ENCODE measurements at regions not wholly inside any gene's neighbourhood (a gene's known extent, or its start where the extent isn't known, plus 50 kb on each side); places are given as distances from the start of the nearest gene placed in this dataset.

DNA sequence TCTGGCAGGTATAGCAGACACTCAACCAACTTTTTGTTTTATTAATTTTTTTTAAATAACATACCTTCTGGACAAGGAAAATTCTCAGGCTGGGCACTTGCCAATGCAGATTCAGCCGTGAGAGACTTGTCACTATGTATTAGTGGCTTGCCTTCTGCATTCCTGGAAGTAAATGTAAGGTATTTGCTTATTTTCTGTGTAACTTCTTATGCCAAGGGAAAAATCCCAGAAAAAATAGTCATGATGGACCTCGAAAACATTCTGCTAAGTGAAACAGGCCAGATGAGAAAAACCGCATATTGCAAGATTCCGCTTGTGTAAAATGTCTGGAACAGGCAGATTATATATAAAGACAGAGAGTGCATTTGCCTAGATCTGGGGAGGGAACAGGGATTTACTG lies 260.3 kb upstream of the DAPK1 start:
- Mint-ChIP-seq H3K27me3 (no peaks in the 10 kb centered on the region), H3K9me3 (no peaks in the 10 kb centered on the region)
- intact Hi-C loops (cut with micrococcal nuclease), result loop anchor here (5.0 kb wide), 1 partner anchor 375 kb away; no protein-coding TSS in a partner anchor

DNA sequence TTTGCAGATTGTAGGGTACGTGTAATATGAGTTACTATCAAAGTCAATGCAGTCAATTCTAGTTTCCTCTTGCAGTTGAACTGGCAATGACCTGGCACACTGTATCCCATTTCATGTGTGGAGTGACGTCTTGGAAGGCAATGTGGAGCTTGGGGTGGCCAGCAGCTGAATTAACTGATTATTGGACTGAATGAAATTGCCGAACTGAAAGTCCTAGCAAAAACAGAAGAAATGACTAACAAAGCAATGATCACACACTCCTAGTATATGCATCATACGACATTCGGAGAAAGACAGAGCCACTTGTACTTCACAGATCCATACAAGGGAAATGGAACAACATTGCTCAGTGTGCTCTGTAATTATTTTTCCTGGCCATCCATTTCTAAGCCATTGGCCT lies 259.1 kb upstream of the DAPK1 start:
- Mint-ChIP-seq H3K36me3 (ENCODE audit: low read depth) (no peaks in the 10 kb centered on the region), H3K27ac (no peak overlapping the region), H3K4me1 (no peaks in the 10 kb centered on the region), H3K27me3 (no peaks in the 10 kb centered on the region), H3K9me3 (no peaks in the 10 kb centered on the region), H3K4me3 (no peak overlapping the region)
- DNase-seq, result no peak
- intact Hi-C loops (cut with micrococcal nuclease), result loop anchor here (5.0 kb wide), 1 partner anchor 376 kb away; no protein-coding TSS in a partner anchor

More for the DNA sequence above, 260.3 kb upstream of the DAPK1 start:
- H3K27ac Mint-ChIP-seq, result no peak overlapping the region
- DNase-seq, result no peak
- H3K36me3 Mint-ChIP-seq (ENCODE audit: low read depth), result no peaks in the 10 kb centered on the region
- H3K4me3 Mint-ChIP-seq, result no peak overlapping the region
- H3K4me1 Mint-ChIP-seq, result no peaks in the 10 kb centered on the region

DNA sequence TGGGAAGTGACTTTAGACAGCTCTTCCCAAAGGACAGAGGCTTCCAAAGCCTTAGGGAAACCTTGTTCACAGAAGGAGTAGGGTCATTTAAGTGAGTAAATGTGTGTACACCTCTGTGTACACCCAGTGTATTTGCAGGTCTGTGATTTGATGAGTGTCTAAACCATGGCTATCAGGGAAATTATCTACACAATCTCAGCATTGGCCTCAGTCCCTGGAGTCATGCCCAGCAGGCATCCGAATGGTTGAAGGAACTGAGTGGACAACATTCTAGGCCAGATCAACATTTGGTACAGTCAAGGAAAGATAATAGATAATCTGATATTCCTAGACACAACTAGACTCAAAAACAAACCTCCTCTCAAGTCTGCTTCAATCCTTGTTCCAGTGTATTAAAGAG lies 258.4 kb upstream of the DAPK1 start:
- Mint-ChIP-seq H3K27ac (no peak overlapping the region), H3K9me3 (no peaks in the 10 kb centered on the region), H3K36me3 (ENCODE audit: low read depth) (no peaks in the 10 kb centered on the region), H3K27me3 (no peaks in the 10 kb centered on the region), H3K4me3 (no peak overlapping the region), H3K4me1 (no peaks in the 10 kb centered on the region)
- intact Hi-C loops (cut with micrococcal nuclease), result loop anchor here (5.0 kb wide), 1 partner anchor 377 kb away; no protein-coding TSS in a partner anchor
- DNase-seq, result no peak

DNA sequence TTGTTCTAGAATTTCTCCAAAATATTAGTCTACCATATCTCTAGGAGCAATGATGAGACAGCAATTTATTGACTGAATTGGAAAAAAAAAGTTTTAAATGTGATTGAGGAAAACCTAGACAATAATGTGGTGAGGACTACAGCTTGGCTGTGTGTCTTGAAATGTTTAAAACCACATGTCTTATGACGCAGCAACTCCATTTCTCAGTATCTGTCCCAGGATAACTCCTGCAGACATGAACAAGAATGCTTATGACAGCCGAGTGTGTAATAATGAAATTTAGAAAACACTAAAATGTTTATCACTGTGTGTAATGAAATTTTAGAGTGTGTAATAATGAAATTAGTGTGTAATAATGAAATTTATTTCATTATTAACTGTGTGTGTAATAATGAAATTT lies 254.1 kb upstream of the DAPK1 start:
- Mint-ChIP-seq H3K4me1 (no peaks in the 10 kb centered on the region), H3K36me3 (ENCODE audit: low read depth) (no peaks in the 10 kb centered on the region), H3K4me3 (no peak overlapping the region), H3K27me3 (peaks cover 5% of the 10 kb centered on the region), H3K9me3 (no peaks in the 10 kb centered on the region), H3K27ac (no peak overlapping the region)
- intact Hi-C loops (cut with micrococcal nuclease), result no loop called here
- no peak for DNase-seq

DNA sequence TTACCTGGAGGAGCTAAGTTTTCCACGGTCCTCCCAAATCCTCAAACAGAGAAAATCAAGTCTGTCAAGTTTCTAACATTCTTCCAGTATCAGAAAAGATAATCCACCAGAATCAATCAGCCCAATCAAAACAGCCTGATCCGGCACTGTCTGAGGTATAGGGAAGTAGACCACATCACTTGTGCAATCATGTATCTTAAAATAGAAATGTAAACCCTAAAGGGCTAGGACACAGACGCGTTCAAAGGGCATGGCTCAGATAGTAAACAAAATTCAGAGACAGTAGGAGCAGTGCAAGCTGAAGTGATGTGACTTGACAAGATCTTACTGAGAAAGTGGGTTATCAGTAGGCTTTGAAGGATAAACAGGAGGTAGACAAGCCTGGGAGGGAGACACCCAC lies 252.4 kb upstream of the DAPK1 start:
- no peak for DNase-seq
- Mint-ChIP-seq H3K4me1 (no peaks in the 10 kb centered on the region), H3K36me3 (ENCODE audit: low read depth) (no peaks in the 10 kb centered on the region), H3K27ac (no peak overlapping the region), H3K4me3 (no peak overlapping the region), H3K27me3 (peaks cover 5% of the 10 kb centered on the region), H3K9me3 (no peaks in the 10 kb centered on the region)
- intact Hi-C loops (cut with micrococcal nuclease), result no loop called here

DNA sequence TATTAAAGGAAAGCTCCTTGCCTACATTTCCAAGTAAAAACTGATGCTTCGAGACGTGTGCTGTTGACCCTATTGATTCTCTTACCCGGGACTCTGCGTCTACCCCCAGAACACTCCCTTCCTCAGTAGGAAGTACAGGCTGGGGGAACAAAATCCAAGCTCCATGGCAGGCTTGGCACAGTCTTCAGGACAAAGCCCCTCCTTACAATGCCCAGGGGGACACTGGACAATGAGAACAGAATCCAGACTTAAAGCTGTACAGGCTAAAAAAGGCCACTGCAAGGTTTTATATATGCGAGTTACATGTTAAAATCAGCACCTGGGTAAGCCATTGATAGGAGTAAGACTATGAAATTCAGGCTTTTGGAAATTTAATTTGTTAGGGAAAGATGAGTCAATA lies 250.6 kb upstream of the DAPK1 start:
- intact Hi-C loops (cut with micrococcal nuclease), result no loop called here
- Mint-ChIP-seq H3K36me3 (ENCODE audit: low read depth) (no peaks in the 10 kb centered on the region), H3K27me3 (peaks cover 5% of the 10 kb centered on the region), H3K4me1 (no peaks in the 10 kb centered on the region), H3K9me3 (no peaks in the 10 kb centered on the region), H3K4me3 (no peak overlapping the region), H3K27ac (no peak overlapping the region)
- DNase-seq, result no peak

DNA sequence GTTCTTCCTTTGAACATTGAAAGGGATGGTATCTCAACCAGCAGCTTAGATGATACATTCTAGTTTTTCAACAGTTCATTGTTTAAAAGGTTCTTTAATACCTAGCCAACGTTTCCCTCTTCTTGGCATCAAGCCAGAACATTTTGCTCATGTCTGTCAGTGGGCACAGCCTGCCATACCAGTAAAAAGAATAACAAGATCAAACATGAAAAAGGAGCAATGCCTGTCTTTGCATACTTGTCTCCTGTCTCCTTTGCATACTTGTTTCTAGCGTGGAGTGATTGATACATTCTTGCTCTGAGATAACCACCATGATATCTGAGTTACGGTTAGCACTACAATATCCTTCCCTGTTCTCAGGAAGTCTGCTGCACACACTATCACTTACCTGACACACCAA lies 248.6 kb upstream of the DAPK1 start:
- Mint-ChIP-seq H3K4me3 (no peak overlapping the region), H3K9me3 (no peaks in the 10 kb centered on the region), H3K27me3 (peaks cover 5% of the 10 kb centered on the region), H3K36me3 (ENCODE audit: low read depth) (no peaks in the 10 kb centered on the region), H3K27ac (no peak overlapping the region), H3K4me1 (no peaks in the 10 kb centered on the region)
- intact Hi-C loops (cut with micrococcal nuclease), result no loop called here
- DNase-seq, result no peak

DNA sequence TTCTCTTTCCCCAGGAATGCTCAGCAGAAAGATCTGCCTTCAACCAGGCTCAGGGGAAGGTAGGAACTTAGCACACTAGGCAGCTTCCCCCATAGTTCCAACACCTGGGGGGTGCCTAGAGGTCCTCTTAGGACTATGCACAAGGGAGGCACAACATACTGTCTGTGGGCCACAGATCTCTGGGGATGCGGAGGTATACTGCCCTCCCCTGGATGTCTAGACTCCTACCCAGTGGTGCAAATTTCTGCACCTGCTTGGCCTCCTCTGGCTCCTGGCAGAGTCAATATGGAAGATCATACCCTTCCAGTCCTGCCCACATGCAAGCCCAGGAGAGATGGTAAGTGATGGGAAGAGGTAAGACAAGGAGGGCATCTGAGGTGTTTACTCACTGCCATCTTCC lies 247.5 kb upstream of the DAPK1 start:
- DNase-seq, result no peak
- Mint-ChIP-seq H3K9me3 (no peaks in the 10 kb centered on the region), H3K4me1 (no peaks in the 10 kb centered on the region), H3K27me3 (peaks cover 2% of the 10 kb centered on the region), H3K27ac (no peak overlapping the region), H3K4me3 (no peak overlapping the region), H3K36me3 (ENCODE audit: low read depth) (no peaks in the 10 kb centered on the region)
- intact Hi-C loops (cut with micrococcal nuclease), result no loop called here

DNA sequence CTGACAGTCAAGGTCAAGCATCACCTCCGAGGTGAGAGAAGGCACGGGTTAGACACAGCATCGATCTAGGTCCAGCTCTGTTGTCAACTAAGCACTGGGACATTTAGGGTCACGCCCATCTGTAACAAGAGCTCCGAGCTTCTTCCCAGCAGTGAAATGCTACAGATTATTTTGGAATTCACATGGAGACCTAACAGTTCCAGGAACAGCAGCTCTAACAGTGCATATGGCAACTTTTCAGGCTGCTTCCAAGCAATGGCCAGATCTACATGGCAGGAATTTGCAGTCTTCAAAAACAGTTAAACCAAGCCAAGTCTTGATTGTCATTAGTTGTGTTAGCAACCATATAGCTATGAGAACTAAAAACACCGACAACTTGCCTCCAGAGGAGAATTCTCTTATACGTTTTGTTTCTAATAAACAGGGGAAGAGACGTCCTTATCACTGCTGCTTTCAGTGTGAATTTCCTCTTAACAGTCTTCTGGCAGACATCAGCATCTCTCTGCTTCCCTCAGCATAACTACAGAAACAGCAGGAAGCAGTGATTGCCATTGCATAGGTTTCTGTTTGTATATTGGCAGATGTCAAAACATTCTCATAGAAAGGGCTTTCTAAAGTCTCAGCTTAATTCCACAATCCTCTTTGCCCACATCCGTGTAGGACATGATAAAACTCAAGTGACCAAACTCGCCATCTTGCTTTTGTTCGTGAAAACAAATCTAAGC lies 242.1 kb upstream of the DAPK1 start:
- Mint-ChIP-seq H3K27ac (no peak overlapping the region), H3K27me3 (no peaks in the 10 kb centered on the region), H3K9me3 (no peaks in the 10 kb centered on the region), H3K36me3 (ENCODE audit: low read depth) (no peaks in the 10 kb centered on the region), H3K4me1 (no peaks in the 10 kb centered on the region), H3K4me3 (no peak overlapping the region)
- intact Hi-C loops (cut with micrococcal nuclease), result no loop called here
- DNase-seq, result no peak

DNA sequence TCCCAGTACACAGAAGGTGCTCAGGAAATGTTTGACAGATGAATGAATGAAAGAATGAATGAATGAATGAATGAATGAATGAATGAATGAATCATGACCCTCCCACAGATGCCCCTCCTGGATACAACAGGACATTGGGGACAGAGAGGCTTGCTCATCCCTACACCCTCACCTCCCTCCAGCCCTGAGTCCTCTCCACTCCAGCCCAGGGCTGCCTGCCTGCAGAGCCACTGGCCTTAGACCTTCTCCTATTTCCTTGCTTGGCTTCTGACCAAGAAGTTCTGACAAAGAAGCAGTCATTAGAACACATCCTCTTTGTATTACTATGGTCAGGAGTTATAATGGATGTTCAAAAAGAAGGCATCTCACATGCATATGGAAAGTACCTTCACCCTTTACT lies 240.7 kb upstream of the DAPK1 start:
- Mint-ChIP-seq H3K27me3 (no peaks in the 10 kb centered on the region), H3K4me1 (no peaks in the 10 kb centered on the region), H3K4me3 (no peak overlapping the region), H3K36me3 (ENCODE audit: low read depth) (no peaks in the 10 kb centered on the region), H3K9me3 (no peaks in the 10 kb centered on the region), H3K27ac (no peak overlapping the region)
- DNase-seq, result no peak
- intact Hi-C loops (cut with micrococcal nuclease), result no loop called here

DNA sequence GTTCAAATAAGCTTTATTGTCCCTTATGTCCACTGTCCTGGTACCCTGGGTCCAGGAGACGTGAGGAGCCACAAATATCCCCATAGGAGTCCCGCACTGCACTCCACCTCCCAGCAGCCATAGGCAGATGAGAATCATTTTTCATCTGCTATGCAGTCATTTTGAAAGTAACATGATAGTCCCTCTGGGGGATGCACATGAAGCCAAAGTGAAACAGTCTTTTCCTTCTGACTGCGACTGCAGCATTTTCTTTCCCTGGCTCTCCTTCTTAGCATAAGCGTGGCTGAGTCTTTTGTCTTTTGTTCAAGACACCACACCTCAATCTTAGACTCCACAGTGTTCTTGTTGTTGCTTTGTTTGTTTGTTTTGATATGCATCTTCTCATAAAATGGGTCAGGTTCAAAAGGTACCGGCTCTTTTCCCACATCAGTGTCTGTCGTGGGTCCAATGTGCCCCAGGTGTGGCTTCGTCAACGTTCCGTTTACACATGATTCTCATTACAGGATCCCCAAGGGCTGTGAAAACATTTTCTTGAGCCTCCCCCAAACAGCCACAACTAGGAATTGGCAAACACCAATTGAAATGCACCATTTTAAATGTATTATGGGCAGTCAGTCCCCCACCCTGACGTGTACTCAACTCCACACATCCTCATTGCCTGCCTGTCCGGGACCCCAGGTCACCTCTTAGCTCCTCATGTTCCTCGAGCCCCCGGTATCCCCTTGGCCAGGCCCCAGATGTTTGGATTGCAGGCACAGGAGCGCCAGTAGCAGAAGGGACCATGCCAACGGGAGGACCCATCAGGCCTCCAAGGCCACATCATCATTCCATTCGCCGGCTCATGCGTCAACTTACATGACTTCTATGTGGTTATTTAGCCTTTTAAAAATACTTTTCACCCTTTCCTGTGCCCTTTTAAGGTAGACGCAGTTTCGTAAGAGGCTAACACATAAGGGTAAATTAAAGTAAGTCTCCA lies 237.8 kb upstream of the DAPK1 start:
- Mint-ChIP-seq H3K4me3 (no peak overlapping the region), H3K27ac (no peak overlapping the region), H3K36me3 (ENCODE audit: low read depth) (no peaks in the 10 kb centered on the region), H3K27me3 (no peaks in the 10 kb centered on the region), H3K4me1 (no peaks in the 10 kb centered on the region), H3K9me3 (no peaks in the 10 kb centered on the region)
- intact Hi-C loops (cut with micrococcal nuclease), result no loop called here
- no peak for DNase-seq

DNA sequence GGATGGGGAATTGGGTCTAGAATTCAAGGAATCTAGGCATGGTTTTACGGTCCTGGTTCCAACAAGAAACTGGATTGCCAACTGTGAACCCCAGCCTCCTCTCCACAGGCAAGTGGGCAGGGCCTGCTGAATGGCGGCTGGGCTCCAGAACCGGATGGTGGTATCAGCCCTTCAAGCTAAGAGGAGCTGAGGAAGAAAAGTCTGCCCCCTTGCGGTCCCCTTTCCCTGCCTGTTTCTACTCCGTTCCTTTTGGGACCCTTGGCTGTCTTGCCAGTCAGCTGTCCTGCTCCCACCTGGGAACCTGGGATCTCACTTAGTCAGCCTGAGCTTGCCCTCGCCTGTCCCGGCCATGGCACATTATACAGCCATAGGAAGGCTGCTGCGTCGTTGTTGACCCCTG lies 234.4 kb upstream of the DAPK1 start:
- Mint-ChIP-seq H3K27ac (no peak overlapping the region), H3K4me3 (no peak overlapping the region), H3K36me3 (ENCODE audit: low read depth) (no peaks in the 10 kb centered on the region), H3K27me3 (no peaks in the 10 kb centered on the region), H3K4me1 (no peaks in the 10 kb centered on the region), H3K9me3 (no peaks in the 10 kb centered on the region)
- no peak for DNase-seq
- intact Hi-C loops (cut with micrococcal nuclease), result no loop called here

DNA sequence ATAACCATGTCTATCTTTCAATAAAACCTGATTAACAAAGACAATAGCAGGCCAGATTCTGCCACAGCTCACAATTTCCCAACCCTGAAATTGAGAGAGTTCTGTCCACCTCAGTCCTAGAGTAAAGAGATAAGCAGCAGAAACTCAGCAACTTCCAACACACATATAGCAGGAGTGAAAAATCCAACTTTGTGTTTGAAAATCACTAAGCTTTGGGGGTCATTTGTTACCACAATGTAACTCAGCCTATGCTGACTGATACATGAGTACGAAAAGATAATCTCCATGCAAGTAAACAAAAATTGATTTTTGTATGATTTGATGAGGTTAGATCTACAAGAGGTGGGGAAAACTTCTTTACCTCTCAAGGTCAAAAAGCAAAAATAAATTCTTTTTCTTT lies 231.0 kb upstream of the DAPK1 start:
- H3K27me3 Mint-ChIP-seq, result peaks cover 3% of the 10 kb centered on the region
- H3K27ac Mint-ChIP-seq, result no peak overlapping the region
- no peaks in the 10 kb centered on the region for H3K9me3 Mint-ChIP-seq
- intact Hi-C loops (cut with micrococcal nuclease), result no loop called here
- H3K36me3 Mint-ChIP-seq (ENCODE audit: low read depth), result no peaks in the 10 kb centered on the region
- H3K4me1 Mint-ChIP-seq, result no peaks in the 10 kb centered on the region
- H3K4me3 Mint-ChIP-seq, result no peak overlapping the region
- DNase-seq, result no peak

DNA sequence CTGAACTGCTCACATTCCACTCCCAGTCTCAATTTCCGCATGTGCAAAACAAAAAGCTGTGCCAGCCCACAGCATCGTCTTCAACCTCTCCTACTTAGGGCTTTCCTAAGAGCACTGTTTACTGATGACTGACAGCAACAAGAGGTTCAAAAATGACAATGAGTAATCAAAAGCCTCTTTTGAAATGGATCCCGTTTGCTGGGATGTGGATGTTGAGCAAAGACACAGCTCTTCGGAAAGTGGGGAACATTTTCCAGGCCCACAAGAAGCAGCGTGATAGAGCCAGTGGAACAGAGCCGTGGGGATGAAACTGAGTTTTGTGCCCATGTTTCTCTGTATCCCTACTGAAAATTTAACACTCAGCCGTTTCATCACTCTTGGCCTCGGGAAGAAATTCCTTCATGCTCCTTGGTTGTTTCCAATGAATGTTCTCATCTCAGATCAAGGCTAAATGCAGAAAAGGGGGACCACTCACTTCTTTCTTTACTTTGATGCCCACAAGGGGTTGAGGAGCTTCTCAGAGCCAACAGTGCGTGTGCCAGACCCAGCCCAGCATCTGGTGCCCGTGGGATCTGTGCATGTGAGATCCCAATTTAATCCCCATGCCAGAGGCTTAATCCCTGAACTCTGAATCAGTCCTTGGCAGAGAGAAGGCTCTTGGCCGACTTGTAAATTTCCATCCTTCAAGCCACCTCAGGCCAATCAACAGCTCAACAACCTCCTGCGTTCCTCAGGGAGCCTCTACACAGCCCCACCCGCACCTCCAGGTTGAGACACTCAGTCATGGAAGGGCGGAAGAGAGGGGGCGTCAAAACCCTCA lies 230.2 kb upstream of the DAPK1 start:
- Mint-ChIP-seq H3K36me3 (ENCODE audit: low read depth) (no peaks in the 10 kb centered on the region), H3K9me3 (no peaks in the 10 kb centered on the region), H3K4me1 (peaks cover 6% of the 10 kb centered on the region), H3K4me3 (no peak overlapping the region), H3K27me3 (peaks cover 6% of the 10 kb centered on the region), H3K27ac (no peak overlapping the region)
- intact Hi-C loops (cut with micrococcal nuclease), result no loop called here
- DNase-seq, result no peak

All from activated CD4-positive, alpha-beta T cell treated with anti-CD3 and anti-CD28 coated beads, Interleukin-2, amount 10 ng/mL, durations not matched to agents 24 days and 14 days (primary cell).